Mesothelial cell of epicardium (in vitro differentiated cells): ENCODE measurements at regions not wholly inside any gene's neighbourhood (a gene's known extent, or its start where the extent isn't known, plus 50 kb on each side); places are given as distances from the start of the nearest gene placed in this dataset.

Experiments used
- DNase-seq, 2 experiments: peaks; one replicate each; pipeline ENCODE4 v3.0.0; 2021; ENCODE audit warnings: low spot score in 2 of 2; ENCODE audit not compliant: unreplicated experiment in 2 of 2
- H3K27ac Mint-ChIP-seq: 2 replicates; pipeline ENCODE4 v1.8.0; 2021; ENCODE audit warnings: mixed read lengths
- H3K27me3 Mint-ChIP-seq: 2 replicates; pipeline ENCODE4 v1.8.0; 2021; ENCODE audit warnings: low read depth, mixed read lengths
- H3K36me3 Mint-ChIP-seq: 2 replicates; pipeline ENCODE4 v1.8.0; 2021; ENCODE audit warnings: mixed read lengths
- H3K4me1 Mint-ChIP-seq: 2 replicates; pipeline ENCODE4 v1.8.0; 2021; ENCODE audit warnings: mixed read lengths
- H3K4me3 Mint-ChIP-seq: 2 replicates; pipeline ENCODE4 v1.8.0; 2021; ENCODE audit warnings: mild to moderate bottlenecking, moderate library complexity, mixed read lengths
- H3K9me3 Mint-ChIP-seq: 2 replicates; pipeline ENCODE4 v1.8.0; 2021; ENCODE audit warnings: mixed read lengths
- TF ChIP-seq, protein P1 (sequence below): fragments of 200-600 bp; sonication (generic); IDR thresholded peaks from one replicate; pipeline ENCODE4 v1.5.0; 2021; ENCODE audit warnings: antibody characterized with exemption; ENCODE audit not compliant: unreplicated experiment

DNA sequence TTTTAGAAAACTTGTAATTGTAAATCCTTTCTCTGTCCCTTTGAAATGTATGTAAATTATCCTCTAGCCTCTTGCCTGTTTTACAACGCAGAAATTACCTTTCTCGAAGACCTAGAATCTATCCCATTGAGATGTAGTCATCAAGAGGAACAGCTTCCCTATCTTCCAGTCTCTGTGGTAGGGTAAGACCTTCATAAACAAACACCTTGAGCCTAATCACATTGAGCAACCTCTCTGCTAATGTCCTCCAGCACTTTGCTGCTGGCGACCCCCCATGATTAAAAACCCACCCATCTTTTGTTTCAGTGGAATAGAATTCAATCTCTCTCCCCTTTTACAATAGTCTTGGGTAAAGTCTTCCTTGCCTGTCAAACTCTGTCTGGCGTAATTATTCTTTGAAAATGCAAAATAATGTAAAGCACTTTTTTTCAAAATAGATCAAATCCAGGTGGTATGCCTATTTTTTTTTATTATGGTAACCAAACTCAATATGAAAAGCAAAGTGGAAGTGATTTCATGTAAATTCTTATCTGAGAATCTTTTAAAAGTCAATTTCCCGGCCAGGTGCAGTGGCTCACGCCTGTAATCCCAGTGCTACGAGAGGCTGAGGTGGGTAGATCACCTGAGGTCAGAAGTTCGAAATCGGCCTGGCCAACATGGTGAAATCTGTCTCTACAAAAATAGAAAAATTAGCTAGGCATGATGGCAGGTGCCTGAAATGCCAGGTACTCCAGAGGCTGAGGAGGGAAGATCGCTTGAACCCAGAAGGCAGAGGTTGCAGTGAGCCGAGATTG, 237.9 kb downstream of the GRXCR1 start:
- H3K27me3 Mint-ChIP-seq: no peaks in the 10 kb centered on the region
- no peak overlapping the region for H3K4me3 Mint-ChIP-seq
- peaks cover 11% of the 10 kb centered on the region for H3K4me1 Mint-ChIP-seq
- TF ChIP-seq, protein P1, sequence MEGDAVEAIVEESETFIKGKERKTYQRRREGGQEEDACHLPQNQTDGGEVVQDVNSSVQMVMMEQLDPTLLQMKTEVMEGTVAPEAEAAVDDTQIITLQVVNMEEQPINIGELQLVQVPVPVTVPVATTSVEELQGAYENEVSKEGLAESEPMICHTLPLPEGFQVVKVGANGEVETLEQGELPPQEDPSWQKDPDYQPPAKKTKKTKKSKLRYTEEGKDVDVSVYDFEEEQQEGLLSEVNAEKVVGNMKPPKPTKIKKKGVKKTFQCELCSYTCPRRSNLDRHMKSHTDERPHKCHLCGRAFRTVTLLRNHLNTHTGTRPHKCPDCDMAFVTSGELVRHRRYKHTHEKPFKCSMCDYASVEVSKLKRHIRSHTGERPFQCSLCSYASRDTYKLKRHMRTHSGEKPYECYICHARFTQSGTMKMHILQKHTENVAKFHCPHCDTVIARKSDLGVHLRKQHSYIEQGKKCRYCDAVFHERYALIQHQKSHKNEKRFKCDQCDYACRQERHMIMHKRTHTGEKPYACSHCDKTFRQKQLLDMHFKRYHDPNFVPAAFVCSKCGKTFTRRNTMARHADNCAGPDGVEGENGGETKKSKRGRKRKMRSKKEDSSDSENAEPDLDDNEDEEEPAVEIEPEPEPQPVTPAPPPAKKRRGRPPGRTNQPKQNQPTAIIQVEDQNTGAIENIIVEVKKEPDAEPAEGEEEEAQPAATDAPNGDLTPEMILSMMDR: no peak
- DNase-seq: no peak
- no peaks in the 10 kb centered on the region for H3K9me3 Mint-ChIP-seq
- H3K27ac Mint-ChIP-seq: no peak overlapping the region
- H3K36me3 Mint-ChIP-seq: no peaks in the 10 kb centered on the region

GRCh38 chr4:43132010-43132582, 239.6 kb downstream of the GRXCR1 start:
- Mint-ChIP-seq H3K36me3 (no peaks in the 10 kb centered on the region), H3K4me1 (peaks cover 11% of the 10 kb centered on the region), H3K9me3 (no peaks in the 10 kb centered on the region), H3K4me3 (no peak overlapping the region), H3K27ac (no peak overlapping the region), H3K27me3 (no peaks in the 10 kb centered on the region)
- TF ChIP-seq, protein P1: peak; percentile 77
- peak; percentile 36 to 79 for DNase-seq

DNA sequence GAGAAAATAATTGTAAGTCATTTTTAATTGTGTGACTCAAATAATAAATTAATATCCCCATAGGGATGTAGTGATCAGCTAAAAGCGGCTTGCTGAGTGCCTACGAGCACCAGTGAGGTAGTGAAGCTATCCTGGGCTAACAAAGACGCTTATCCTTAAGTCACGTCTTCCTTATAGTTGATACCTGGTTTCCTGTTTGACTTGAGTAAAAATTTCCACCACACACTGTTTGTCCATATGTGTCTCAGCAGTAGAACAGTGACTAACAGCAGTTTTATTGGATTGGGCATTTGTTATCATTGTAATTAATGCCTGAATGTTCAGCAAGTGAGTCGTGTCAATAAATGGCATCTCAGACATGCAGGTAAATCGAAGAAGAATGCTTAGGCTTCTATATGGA, 241.1 kb downstream of the GRXCR1 start:
- Mint-ChIP-seq H3K9me3 (peaks cover 12% of the 10 kb centered on the region), H3K27me3 (no peaks in the 10 kb centered on the region), H3K36me3 (no peaks in the 10 kb centered on the region), H3K4me1 (peaks cover 11% of the 10 kb centered on the region), H3K27ac (no peak overlapping the region), H3K4me3 (no peak overlapping the region)
- DNase-seq: no peak
- TF ChIP-seq, protein P1: no peak

GRCh38 chr4:43136752-43137151, 244.2 kb downstream of the GRXCR1 start:
- Mint-ChIP-seq H3K27me3 (peaks cover 6% of the 10 kb centered on the region), H3K4me1 (peaks cover 4% of the 10 kb centered on the region), H3K9me3 (peaks cover 25% of the 10 kb centered on the region), H3K4me3 (no peak overlapping the region), H3K27ac (no peak overlapping the region), H3K36me3 (no peaks in the 10 kb centered on the region)
- no peak for DNase-seq
- TF ChIP-seq, protein P1: no peak

GRCh38 chr4:43146198-43146597, 253.7 kb downstream of the GRXCR1 start:
- Mint-ChIP-seq H3K4me3 (no peak overlapping the region), H3K9me3 (no peaks in the 10 kb centered on the region), H3K36me3 (no peaks in the 10 kb centered on the region), H3K27ac (no peak overlapping the region), H3K27me3 (peaks cover 17% of the 10 kb centered on the region), H3K4me1 (no peaks in the 10 kb centered on the region)
- TF ChIP-seq, protein P1: no peak
- no peak for DNase-seq
